Panc1 (cell line): ENCODE measurements at regions not wholly inside any gene's neighbourhood (a gene's known extent, or its start where the extent isn't known, plus 50 kb on each side); places are given as distances from the start of the nearest gene placed in this dataset.
"Not testable (repeated sequence)": the region's sequence is repeated elsewhere in the genome, so short reads cannot be mapped to it uniquely, and the experiment has no call there.

Source experiments
- ATAC-seq: fragments of 200-7000 bp; cut with Tn5 transposase; 2 replicates; pipeline ENCODE4 v1.9.1; 2020; ENCODE audit warnings: mild to moderate bottlenecking, moderate library complexity
- BruUV-seq: library from RNA; stranded (reverse); fragments of 400-500 nt; replicated peaks from 2 replicates; lab custom pipeline; 2021; lab: Mats Ljungman, UMichigan
- CTCF ChIA-PET: fragments of 300-600 bp; sonication (Branson Sonifier 250); formaldehyde crosslinking; loops from one replicate; lab custom pipeline; 2022; ENCODE audit warnings: antibody characterized with exemption; lab: Charles Lee
- POLR2A ChIA-PET: fragments of 300-600 bp; sonication (Branson Sonifier 250); formaldehyde crosslinking; loops from one replicate; lab custom pipeline; 2022; ENCODE audit warnings: antibody characterized with exemption; lab: Charles Lee
- DNase-seq: peaks from one replicate; pipeline ENCODE4 v3.0.0-alpha.2; 2010; ENCODE audit warnings: low read depth, low spot score
- H3K27ac ChIP-seq: 2 replicates; pipeline ENCODE4 v1.5.1; 2011; ENCODE audit warnings: mild to moderate bottlenecking, low read length, inconsistent platforms
- H3K27me3 ChIP-seq: fragments of 200-500 bp; sonication (Bioruptor generic); 2 replicates; pipeline ENCODE4 v1.6.0; 2014; ENCODE audit warnings: low read length, inconsistent platforms; ENCODE audit not compliant: control insufficient read depth, insufficient read depth
- H3K36me3 ChIP-seq: fragments of 200-500 bp; sonication (Bioruptor generic); 2 replicates; pipeline ENCODE4 v1.5.1; 2014; ENCODE audit warnings: inconsistent platforms, mild to moderate bottlenecking, low read length, moderate library complexity; ENCODE audit not compliant: control insufficient read depth, insufficient read depth
- H3K4me1 ChIP-seq: 2 replicates; pipeline ENCODE4 v1.5.1; 2011; ENCODE audit warnings: inconsistent platforms, mild to moderate bottlenecking, low read length, moderate library complexity; ENCODE audit not compliant: control insufficient read depth, insufficient read depth
- H3K4me3 ChIP-seq, 2 experiments: 2 replicates each; pipeline ENCODE4 v1.5.1; 2011 to 2012; ENCODE audit warnings: low read depth in 2 of 2, low read length in 2 of 2, mild to moderate bottlenecking in 2 of 2, inconsistent platforms in 1 of 2, moderate library complexity in 1 of 2
- H3K9me3 ChIP-seq: fragments of 200-500 bp; sonication (Bioruptor generic); 2 replicates; pipeline ENCODE4 v1.5.1; 2014; ENCODE audit warnings: low read depth, mild to moderate bottlenecking, inconsistent platforms, low read length, moderate library complexity; ENCODE audit not compliant: control insufficient read depth, insufficient read depth
- CTCF ChIP-seq: fragments of 450-650 bp; IDR thresholded peaks from 2 replicates; pipeline ENCODE4 v1.5.1; 2017; ENCODE audit warnings: mild to moderate bottlenecking
- POLR2AphosphoS5 ChIP-seq: IDR thresholded peaks from 2 replicates; pipeline ENCODE4 v1.6.1; 2012; ENCODE audit warnings: mild to moderate bottlenecking, low read depth, low read length, moderate library complexity
- SIN3A ChIP-seq: IDR thresholded peaks from 2 replicates; pipeline ENCODE4 v1.6.1; 2012; ENCODE audit warnings: low read depth, mild to moderate bottlenecking, low read length, moderate library complexity, borderline replicate concordance; ENCODE audit not compliant: insufficient read depth
- TCF7L2 ChIP-seq: IDR thresholded peaks from 2 replicates; pipeline ENCODE4 v1.6.1; 2011; ENCODE audit warnings: mild to moderate bottlenecking, low read depth, low read length, inconsistent platforms
- in situ Hi-C: cut with HindIII; loops from 2 replicates; pipeline ENCODE4 v1.10.0; 2016; ENCODE audit warnings: low sequenced_read_pairs, low pct_unique_long_range_greater_than_20kb
- intact Hi-C: fragments of 100-400 bp; cut with micrococcal nuclease; formaldehyde crosslinking; loops from one replicate; pipeline ENCODE4 v1.10.0; 2022; ENCODE audit not compliant: unreplicated experiment
- TF ChIP-seq, protein P1 (sequence below), 2 experiments: IDR thresholded peaks; 2 replicates each; pipeline ENCODE4 v1.6.1; 2011 to 2012; ENCODE audit warnings: low read depth in 2 of 2, control low read depth in 1 of 2, low read length in 1 of 2, mild to moderate bottlenecking in 1 of 2, moderate library complexity in 1 of 2; ENCODE audit not compliant: insufficient read depth in 1 of 2

GRCh38 chr4:184913356-184914143 lies 87.8 kb upstream of the ACSL1 start:
- no peak overlapping the region for H3K4me3 ChIP-seq
- POLR2A ChIA-PET, result no interaction called here
- no peaks in the 10 kb centered on the region for H3K27me3 ChIP-seq
- intact Hi-C loops, result no loop called here
- TF ChIP-seq TCF7L2 (no peak), CTCF (no peak), SIN3A (no peak), POLR2AphosphoS5 (no peak)
- TF ChIP-seq, protein P1, sequence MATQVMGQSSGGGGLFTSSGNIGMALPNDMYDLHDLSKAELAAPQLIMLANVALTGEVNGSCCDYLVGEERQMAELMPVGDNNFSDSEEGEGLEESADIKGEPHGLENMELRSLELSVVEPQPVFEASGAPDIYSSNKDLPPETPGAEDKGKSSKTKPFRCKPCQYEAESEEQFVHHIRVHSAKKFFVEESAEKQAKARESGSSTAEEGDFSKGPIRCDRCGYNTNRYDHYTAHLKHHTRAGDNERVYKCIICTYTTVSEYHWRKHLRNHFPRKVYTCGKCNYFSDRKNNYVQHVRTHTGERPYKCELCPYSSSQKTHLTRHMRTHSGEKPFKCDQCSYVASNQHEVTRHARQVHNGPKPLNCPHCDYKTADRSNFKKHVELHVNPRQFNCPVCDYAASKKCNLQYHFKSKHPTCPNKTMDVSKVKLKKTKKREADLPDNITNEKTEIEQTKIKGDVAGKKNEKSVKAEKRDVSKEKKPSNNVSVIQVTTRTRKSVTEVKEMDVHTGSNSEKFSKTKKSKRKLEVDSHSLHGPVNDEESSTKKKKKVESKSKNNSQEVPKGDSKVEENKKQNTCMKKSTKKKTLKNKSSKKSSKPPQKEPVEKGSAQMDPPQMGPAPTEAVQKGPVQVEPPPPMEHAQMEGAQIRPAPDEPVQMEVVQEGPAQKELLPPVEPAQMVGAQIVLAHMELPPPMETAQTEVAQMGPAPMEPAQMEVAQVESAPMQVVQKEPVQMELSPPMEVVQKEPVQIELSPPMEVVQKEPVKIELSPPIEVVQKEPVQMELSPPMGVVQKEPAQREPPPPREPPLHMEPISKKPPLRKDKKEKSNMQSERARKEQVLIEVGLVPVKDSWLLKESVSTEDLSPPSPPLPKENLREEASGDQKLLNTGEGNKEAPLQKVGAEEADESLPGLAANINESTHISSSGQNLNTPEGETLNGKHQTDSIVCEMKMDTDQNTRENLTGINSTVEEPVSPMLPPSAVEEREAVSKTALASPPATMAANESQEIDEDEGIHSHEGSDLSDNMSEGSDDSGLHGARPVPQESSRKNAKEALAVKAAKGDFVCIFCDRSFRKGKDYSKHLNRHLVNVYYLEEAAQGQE (IDR thresholded peaks at IDR 0.05; ENCODE audit: insufficient read depth in 1 of 2, low read depth in 2 of 2, low read length in 1 of 2), result no peak
- DNase-seq (no peak), ATAC-seq (no peak)
- H3K9me3 ChIP-seq, result no peaks in the 10 kb centered on the region
- CTCF ChIA-PET, result no interaction called here
- no TSS peak for BruUV-seq
- no peaks in the 10 kb centered on the region for H3K36me3 ChIP-seq
- no peak overlapping the region for H3K27ac ChIP-seq
- H3K4me1 ChIP-seq, result no peaks in the 10 kb centered on the region
- in situ Hi-C loops, result no loop called here

GRCh38 chr4:184918799-184919198 lies 93.0 kb upstream of the ACSL1 start:
- H3K4me3 ChIP-seq, H3K9me3 ChIP-seq, in situ Hi-C loops, BruUV-seq, H3K4me1 ChIP-seq, DNase-seq, POLR2A ChIA-PET, intact Hi-C loops, H3K27me3 ChIP-seq, H3K27ac ChIP-seq, CTCF ChIA-PET, H3K36me3 ChIP-seq, ATAC-seq: not testable (repeated sequence)

DNA sequence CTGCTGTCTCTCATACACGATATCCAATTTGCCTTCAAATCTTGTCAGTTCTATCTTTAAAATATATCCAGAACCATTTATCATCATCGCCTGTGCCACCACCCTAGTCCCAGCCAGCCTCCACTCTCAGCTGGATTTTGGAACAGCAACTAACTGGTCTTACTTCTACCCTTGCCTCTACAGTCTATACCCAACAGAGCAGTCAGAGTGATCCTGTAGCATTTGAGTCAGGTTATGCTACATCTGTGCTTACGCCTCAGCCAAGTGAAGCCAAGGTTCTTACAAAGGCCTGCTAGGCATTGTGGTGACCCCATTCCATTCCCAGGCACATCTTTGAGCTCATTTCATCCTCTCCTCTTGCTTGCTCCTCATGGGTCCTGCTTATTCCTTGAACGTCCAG lies 95.7 kb upstream of the ACSL1 start:
- Histone ChIP-seq H3K4me3 (no peak overlapping the region), H3K9me3 (no peaks in the 10 kb centered on the region), H3K27me3 (no peaks in the 10 kb centered on the region), H3K4me1 (no peaks in the 10 kb centered on the region), H3K36me3 (no peaks in the 10 kb centered on the region), H3K27ac (no peak overlapping the region)
- ChIA-PET POLR2A (no interaction called here), CTCF (no interaction called here)
- DNase-seq (no peak), ATAC-seq (no peak)
- in situ Hi-C loops (no loop called here), intact Hi-C loops (no loop called here)
- no peak for TF ChIP-seq TCF7L2
- no peak for TF ChIP-seq POLR2AphosphoS5
- no peak for TF ChIP-seq CTCF
- no peak for TF ChIP-seq SIN3A
- TF ChIP-seq, protein P1 (IDR thresholded peaks at IDR 0.05; ENCODE audit: insufficient read depth in 1 of 2, low read depth in 2 of 2, low read length in 1 of 2), result no peak
- BruUV-seq, result no TSS peak
